Endothelial cell (in vitro differentiated cells): ENCODE measurements at regions not wholly inside any gene's neighbourhood (a gene's known extent, or its start where the extent isn't known, plus 50 kb on each side); places are given as distances from the start of the nearest gene placed in this dataset.
A peak's percentile ranks its signal among the peaks of the same experiment; 100 is the strongest.

Experiments
- DNase-seq: peaks from one replicate; pipeline ENCODE4 v3.0.0; 2021; ENCODE audit warnings: low spot score
- H3K27ac Mint-ChIP-seq: one replicate; pipeline ENCODE4 v1.8.0; 2021; ENCODE audit warnings: mixed read lengths, inconsistent platforms; ENCODE audit not compliant: unreplicated experiment
- H3K27me3 Mint-ChIP-seq: one replicate; pipeline ENCODE4 v1.8.0; 2021; ENCODE audit warnings: mild to moderate bottlenecking, moderate library complexity, mixed read lengths, inconsistent platforms; ENCODE audit not compliant: unreplicated experiment
- H3K36me3 Mint-ChIP-seq: one replicate; pipeline ENCODE4 v1.8.0; 2021; ENCODE audit warnings: mild to moderate bottlenecking, low read depth, mixed read lengths, inconsistent platforms; ENCODE audit not compliant: unreplicated experiment
- H3K4me1 Mint-ChIP-seq: one replicate; pipeline ENCODE4 v1.8.0; 2021; ENCODE audit warnings: mild to moderate bottlenecking, mixed read lengths, inconsistent platforms; ENCODE audit not compliant: unreplicated experiment
- H3K4me3 Mint-ChIP-seq: one replicate; pipeline ENCODE4 v1.8.0; 2021; ENCODE audit warnings: mild to moderate bottlenecking, mixed read lengths, inconsistent platforms; ENCODE audit not compliant: unreplicated experiment
- H3K9me3 Mint-ChIP-seq: one replicate; pipeline ENCODE4 v1.8.0; 2021; ENCODE audit warnings: mixed read lengths, inconsistent platforms; ENCODE audit not compliant: unreplicated experiment
- TF ChIP-seq, protein P1 (sequence below): fragments of 200-600 bp; sonication (generic); IDR thresholded peaks from one replicate; pipeline ENCODE4 v1.5.0; 2021; ENCODE audit warnings: antibody characterized with exemption; ENCODE audit not compliant: unreplicated experiment

GRCh38 chr2:61764035-61764800, 89.6 kb downstream of the FAM161A start:
- TF ChIP-seq, protein P1, sequence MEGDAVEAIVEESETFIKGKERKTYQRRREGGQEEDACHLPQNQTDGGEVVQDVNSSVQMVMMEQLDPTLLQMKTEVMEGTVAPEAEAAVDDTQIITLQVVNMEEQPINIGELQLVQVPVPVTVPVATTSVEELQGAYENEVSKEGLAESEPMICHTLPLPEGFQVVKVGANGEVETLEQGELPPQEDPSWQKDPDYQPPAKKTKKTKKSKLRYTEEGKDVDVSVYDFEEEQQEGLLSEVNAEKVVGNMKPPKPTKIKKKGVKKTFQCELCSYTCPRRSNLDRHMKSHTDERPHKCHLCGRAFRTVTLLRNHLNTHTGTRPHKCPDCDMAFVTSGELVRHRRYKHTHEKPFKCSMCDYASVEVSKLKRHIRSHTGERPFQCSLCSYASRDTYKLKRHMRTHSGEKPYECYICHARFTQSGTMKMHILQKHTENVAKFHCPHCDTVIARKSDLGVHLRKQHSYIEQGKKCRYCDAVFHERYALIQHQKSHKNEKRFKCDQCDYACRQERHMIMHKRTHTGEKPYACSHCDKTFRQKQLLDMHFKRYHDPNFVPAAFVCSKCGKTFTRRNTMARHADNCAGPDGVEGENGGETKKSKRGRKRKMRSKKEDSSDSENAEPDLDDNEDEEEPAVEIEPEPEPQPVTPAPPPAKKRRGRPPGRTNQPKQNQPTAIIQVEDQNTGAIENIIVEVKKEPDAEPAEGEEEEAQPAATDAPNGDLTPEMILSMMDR, result no peak
- no peaks in the 10 kb centered on the region for H3K4me1 Mint-ChIP-seq

GRCh38 chr2:61763605-61764034, 90.2 kb downstream of the FAM161A start:
- Mint-ChIP-seq H3K36me3 (peaks cover 3% of the 10 kb centered on the region), H3K27ac (peak overlapping the region; percentile 97), H3K27me3 (peaks cover 8% of the 10 kb centered on the region), H3K9me3 (no peaks in the 10 kb centered on the region), H3K4me3 (peak overlapping the region; percentile 94), H3K4me1 (no peaks in the 10 kb centered on the region)
- TF ChIP-seq, protein P1, result no peak
- DNase-seq, result peak; percentile 73

More at GRCh38 chr2:61764035-61764800, 89.6 kb downstream of the FAM161A start:
- DNase-seq, result peak; percentile 94
- peaks cover 3% of the 10 kb centered on the region for H3K36me3 Mint-ChIP-seq
- H3K9me3 Mint-ChIP-seq, result no peaks in the 10 kb centered on the region
- H3K27ac Mint-ChIP-seq, result peak overlapping the region; percentile 97
- peak overlapping the region; percentile 94 for H3K4me3 Mint-ChIP-seq
- peaks cover 8% of the 10 kb centered on the region for H3K27me3 Mint-ChIP-seq

DNA sequence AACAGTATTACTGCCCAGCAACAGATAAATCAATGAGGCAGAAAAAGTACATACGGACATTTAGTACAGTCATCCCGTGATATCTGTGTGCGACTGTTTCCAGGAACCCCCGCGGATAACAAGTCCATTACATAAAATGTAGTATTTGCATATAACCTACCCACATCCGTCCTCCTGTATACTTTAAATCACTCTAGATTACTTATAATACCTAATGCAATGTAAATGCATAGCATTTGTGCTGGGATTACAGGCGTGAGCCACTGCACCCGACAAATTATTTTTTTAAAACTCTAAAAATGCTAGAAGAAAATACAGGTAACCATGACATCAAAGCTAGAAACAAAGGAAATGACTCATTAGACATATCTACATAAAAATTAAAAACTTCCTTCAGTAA, 91.6 kb downstream of the FAM161A start:
- DNase-seq, result no peak
- Mint-ChIP-seq H3K4me3 (no peak overlapping the region), H3K4me1 (no peaks in the 10 kb centered on the region), H3K9me3 (no peaks in the 10 kb centered on the region), H3K27me3 (peaks cover 5% of the 10 kb centered on the region), H3K36me3 (peaks cover 3% of the 10 kb centered on the region), H3K27ac (no peak overlapping the region)
- TF ChIP-seq, protein P1, result no peak

DNA sequence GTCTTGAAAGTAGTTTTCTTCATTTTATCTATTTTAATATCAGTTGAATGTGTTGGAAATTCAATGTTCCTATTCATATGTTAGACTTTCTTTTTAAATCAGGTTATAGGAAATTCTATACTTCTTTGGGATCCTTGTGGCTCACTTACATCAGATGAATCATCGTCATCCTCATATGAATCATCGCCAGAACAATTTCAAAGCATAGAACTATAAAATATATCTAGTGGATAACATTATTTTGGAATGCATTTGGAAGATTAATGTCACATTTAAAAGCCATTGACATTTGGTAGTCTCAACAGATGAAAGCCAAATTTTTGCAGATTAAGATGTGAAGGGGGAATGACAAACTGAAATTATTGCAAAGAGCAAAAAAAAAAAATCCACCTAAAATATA, 94.1 kb downstream of the FAM161A start:
- Mint-ChIP-seq H3K4me1 (no peaks in the 10 kb centered on the region), H3K9me3 (no peaks in the 10 kb centered on the region), H3K36me3 (no peaks in the 10 kb centered on the region), H3K4me3 (no peak overlapping the region), H3K27ac (no peak overlapping the region), H3K27me3 (peaks cover 7% of the 10 kb centered on the region)
- DNase-seq, result no peak
- TF ChIP-seq, protein P1, result no peak

DNA sequence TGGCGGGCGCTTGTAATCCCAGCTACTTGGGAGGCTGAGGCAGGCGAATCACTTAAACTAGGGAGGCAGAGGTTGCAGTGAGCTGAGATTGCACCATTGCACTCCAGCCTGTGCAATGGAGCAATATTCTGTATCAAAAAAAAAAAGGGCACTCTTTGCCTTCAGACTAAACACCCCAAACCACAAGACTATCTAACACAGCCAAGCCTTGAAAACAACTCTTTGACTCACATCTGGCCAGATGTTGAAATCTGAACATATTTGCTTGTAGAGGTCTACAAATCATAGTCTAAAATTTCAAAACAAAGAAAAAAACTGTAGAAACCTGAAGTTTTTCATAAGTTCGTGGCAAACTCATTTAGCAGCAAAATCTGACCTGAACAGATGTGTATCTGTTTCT, 94.9 kb downstream of the FAM161A start:
- H3K27ac Mint-ChIP-seq, result no peak overlapping the region
- H3K27me3 Mint-ChIP-seq, result peaks cover 3% of the 10 kb centered on the region
- DNase-seq, result no peak
- no peak overlapping the region for H3K4me3 Mint-ChIP-seq
- no peaks in the 10 kb centered on the region for H3K9me3 Mint-ChIP-seq
- H3K4me1 Mint-ChIP-seq, result no peaks in the 10 kb centered on the region
- H3K36me3 Mint-ChIP-seq, result no peaks in the 10 kb centered on the region
- TF ChIP-seq, protein P1, result no peak
